Endometrium (tissue), 2 donors: ENCODE measurements at regions not wholly inside any gene's neighbourhood (a gene's known extent, or its start where the extent isn't known, plus 50 kb on each side); places are given as distances from the start of the nearest gene placed in this dataset.

Experiments
- FAIRE-seq: peaks from 2 replicates; lab custom pipeline; 2012; peaks lifted over from hg19 to GRCh38; lab: Jason Lieb, UNC
- donor health status: control.
- donor health status: control.

GRCh38 chr7:138257459-138258196, 181.4 kb downstream of the AKR1D1 start:
- peak; percentile 39 for FAIRE-seq

- FAIRE-seq: no peak
These were observed 181.9 kb downstream of the AKR1D1 start for GRCh38 chr7:138258197-138258559.

- no peak for FAIRE-seq
These were observed 183.4 kb downstream of the AKR1D1 start for GRCh38 chr7:138259675-138260074.

GRCh38 chr7:138267934-138268333, 191.7 kb downstream of the AKR1D1 start:
- FAIRE-seq: no peak

- no peak for FAIRE-seq
These were observed 183.2 kb upstream of the TRIM24 start for GRCh38 chr7:138276891-138277290.

GRCh38 chr7:138278601-138279000, 181.5 kb upstream of the TRIM24 start:
- FAIRE-seq: no peak

- no peak for FAIRE-seq
These were observed 177.1 kb upstream of the TRIM24 start for GRCh38 chr7:138282997-138283396.

GRCh38 chr7:138285129-138285528, 174.9 kb upstream of the TRIM24 start:
- FAIRE-seq: no peak

GRCh38 chr7:138286846-138287245, 173.2 kb upstream of the TRIM24 start:
- no peak for FAIRE-seq

- no peak for FAIRE-seq
These were observed 172.5 kb upstream of the TRIM24 start for GRCh38 chr7:138287549-138287948.

GRCh38 chr7:138289082-138289481, 171.0 kb upstream of the TRIM24 start:
- FAIRE-seq: no peak

- FAIRE-seq: no peak
These were observed 170.2 kb upstream of the TRIM24 start for GRCh38 chr7:138289864-138290263.

- FAIRE-seq: no peak
These were observed 167.1 kb upstream of the TRIM24 start for GRCh38 chr7:138292951-138293350.

- FAIRE-seq: no peak
These were observed 164.9 kb upstream of the TRIM24 start for GRCh38 chr7:138295049-138295637.

GRCh38 chr7:138297526-138297925, 162.5 kb upstream of the TRIM24 start:
- FAIRE-seq: no peak

GRCh38 chr7:138299066-138299465, 161.0 kb upstream of the TRIM24 start:
- no peak for FAIRE-seq

GRCh38 chr7:138303230-138304070, 156.6 kb upstream of the TRIM24 start:
- no peak for FAIRE-seq

- FAIRE-seq: no peak
These were observed 156.1 kb upstream of the TRIM24 start for GRCh38 chr7:138304071-138304320.

- FAIRE-seq: no peak
These were observed 152.4 kb upstream of the TRIM24 start for GRCh38 chr7:138307633-138308032.

- FAIRE-seq: no peak
These were observed 151.9 kb upstream of the TRIM24 start for GRCh38 chr7:138308136-138308535.

- FAIRE-seq: no peak
These were observed 150.9 kb upstream of the TRIM24 start for GRCh38 chr7:138309186-138309585.

- no peak for FAIRE-seq
These were observed 146.3 kb upstream of the TRIM24 start for GRCh38 chr7:138313829-138314178.

- no peak for FAIRE-seq
These were observed 143.5 kb upstream of the TRIM24 start for GRCh38 chr7:138316421-138317043.
